Putamen (tissue), 1 donor: ENCODE measurements at regions not wholly inside any gene's neighbourhood (a gene's known extent, or its start where the extent isn't known, plus 50 kb on each side); places are given as distances from the start of the nearest gene placed in this dataset.

Source experiments
- DNase-seq: peaks from one replicate; pipeline ENCODE4 v3.0.0-alpha.2; 2016; ENCODE audit warnings: low spot score

GRCh38 chr4:13250263-13250662, 233.9 kb downstream of the RAB28 start:
- no peak for DNase-seq

DNA sequence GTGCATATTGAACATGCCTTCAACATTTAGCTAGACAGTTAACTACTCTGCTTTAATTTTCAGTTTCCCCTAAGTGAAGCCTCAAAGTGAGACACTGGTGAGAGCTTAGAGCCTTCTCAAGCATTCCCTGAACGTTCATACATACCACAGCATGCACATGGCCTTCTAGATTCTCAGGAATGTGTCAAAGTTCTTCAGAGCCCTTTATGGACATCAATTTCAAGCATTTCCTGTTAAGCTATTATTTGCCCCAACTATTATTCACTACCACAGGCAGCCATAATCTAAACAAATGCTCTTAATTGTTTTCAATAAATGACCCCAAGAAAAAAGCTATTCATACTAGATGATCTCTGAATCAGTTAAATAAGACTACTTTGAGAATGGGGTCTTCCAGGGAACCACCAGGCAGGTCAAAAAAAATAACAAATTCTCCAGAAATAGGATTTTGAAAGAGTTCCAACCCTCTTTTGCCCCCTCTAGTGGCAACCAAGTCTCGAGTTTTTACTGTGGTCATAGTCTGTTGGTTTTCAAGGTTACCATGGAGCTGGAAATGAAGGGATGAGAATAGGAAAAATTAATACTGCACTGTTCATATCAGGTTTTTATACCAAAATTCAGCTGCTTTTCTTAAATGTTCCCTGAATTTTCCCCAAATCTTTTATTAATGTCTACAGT, 235.4 kb downstream of the RAB28 start:
- no peak for DNase-seq

DNA sequence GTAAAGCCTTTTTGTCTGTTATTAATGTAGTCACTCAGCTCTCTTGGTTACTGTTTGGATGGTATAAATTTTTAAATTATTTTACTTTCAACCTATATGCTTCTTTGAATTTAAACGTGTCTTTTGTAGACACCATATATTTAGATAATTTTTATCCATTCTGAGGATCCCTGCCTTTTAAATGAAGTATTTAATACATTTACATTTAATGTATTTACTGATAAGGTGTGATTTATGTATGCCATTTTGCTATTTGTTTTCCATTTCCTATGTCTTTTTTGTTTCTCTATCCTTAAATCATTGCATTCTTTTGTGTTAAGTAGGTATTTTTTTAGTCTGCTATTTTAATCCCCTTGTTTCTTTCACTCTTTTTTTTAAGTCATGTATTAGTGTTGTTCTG, 238.0 kb downstream of the RAB28 start:
- DNase-seq: no peak

- no peak for DNase-seq
These were observed 239.7 kb downstream of the RAB28 start for GRCh38 chr4:13244444-13244843.

DNA sequence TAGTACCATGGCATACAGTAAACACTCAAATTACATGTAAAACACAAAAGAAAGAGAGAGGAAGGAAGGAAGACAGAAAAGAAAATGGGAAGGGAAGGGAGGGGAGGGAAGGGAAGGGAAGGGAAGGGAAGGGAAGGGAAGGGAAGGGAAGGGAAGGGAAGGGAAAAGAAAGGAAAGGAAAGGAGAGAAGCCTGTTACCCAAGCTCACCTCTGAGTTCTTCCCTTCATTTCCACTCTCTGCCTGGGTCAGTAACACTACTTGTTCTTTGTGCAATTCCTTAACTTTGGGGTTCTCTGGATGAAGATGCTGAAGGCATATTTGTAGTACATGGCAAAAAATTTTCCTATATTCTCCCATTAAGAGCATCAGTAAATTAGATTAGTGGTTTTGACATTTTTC, 241.0 kb downstream of the RAB28 start:
- DNase-seq: no peak

DNA sequence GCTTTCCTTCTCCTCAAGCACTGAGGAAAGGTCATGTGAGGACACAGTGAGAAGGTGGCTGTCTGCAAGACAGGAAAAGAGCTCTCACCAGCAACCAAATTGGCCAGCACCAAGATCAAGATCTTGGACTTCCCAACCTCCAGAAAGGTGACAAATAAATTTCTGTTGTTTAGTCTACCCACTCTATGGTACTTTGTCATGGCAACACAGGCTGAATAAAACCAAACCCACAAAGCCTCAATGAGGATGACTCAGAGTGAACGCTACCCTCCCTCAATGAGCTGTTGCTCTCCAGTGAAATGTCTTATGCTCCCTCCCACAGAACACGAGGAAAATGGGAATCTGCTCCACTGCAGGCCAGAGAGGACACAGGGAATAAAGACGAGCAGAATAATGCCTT, 244.1 kb downstream of the RAB28 start:
- DNase-seq: no peak

DNA sequence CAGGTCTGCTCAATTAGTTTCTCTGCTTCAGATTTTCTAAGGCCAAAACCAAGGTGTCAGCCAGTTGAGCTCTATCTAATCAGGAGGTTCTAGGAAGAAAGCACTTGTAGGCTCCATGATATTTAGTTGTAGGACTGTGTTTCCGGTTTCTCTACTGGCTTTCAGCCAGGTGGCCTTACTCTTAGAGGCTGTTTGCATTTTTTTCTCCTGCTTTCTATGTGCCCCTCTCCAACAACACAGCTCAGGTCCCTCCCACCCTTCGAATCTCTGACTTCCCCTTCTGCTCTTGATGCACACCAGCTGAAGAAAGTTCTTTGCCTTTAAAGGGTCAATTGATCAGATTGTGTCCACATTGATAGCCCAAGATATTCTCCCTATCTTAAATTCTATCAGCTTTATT, 245.2 kb downstream of the RAB28 start:
- DNase-seq: no peak

- no peak for DNase-seq
These were observed 247.7 kb downstream of the RAB28 start for GRCh38 chr4:13236485-13236884.

- no peak for DNase-seq
These were observed 250.4 kb downstream of the RAB28 start for GRCh38 chr4:13233755-13234154.

DNA sequence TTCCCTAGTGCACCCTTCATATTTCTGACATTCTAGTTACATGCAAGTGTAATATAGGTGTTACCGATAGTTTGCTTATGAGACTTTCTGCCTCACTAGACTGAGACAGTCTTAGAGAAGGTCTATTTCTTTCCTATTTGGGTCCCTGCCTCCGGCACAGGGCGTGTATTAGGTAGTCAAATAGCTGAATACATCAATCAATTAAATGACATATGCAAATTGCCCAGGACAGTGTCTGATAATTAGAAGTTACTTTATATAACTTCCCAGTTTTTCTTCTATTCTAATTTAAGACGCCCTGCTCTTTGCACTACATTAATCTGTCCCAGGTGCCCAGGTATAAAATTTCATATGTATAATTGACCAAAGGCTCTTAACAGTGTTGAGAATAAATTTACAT, 264.2 kb downstream of the RAB28 start:
- no peak for DNase-seq

DNA sequence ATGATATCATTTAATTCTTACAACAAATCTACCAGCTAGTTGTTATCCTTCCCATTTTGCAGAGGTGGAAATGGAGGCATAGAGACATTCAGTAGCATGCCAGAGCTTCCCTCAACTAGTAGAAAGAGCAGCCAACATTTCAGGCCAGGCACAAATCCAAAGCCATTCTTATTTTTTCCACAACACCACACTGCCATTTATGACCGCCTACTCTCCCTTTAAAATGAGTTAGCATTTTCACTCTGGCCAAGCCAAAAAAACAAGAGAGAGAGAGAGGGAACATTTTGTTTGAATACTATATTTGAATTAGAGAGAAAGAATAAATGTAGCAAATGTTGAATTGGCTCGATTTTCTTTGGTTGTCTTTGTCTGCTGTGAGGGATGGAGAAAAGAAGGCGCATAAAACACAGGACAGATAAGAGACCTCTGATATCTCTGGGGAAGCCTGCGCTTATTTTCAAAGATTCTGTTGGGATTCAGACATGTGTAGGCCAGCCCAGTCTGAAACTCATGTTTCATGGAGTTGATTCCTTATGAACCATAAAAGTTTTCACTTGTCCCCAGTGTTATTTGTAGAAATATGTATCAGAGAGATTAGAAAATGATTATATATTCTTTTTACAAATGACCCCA, 265.7 kb downstream of the RAB28 start:
- peak; percentile 15 for DNase-seq

DNA sequence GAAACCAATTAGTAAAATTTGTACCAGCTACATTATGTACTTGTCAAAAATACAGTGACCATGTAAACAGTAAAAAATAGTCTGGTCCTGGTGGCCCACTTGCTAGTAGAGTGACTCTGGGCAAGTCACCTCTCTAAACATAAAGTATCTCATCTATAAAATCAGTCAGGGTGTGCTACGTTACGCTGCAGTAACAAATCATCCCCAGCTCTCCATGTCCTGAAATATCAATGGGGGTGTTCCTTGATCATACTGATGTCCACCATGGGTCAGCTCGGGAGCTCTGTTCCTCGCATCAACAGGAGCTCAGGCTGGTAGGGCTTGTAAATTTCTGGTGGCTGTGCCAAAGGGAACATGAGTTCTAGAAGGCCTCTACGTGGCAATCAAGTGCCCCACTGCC, 268.6 kb downstream of the RAB28 start:
- DNase-seq: no peak

GRCh38 chr4:13212936-13213335, 271.2 kb downstream of the RAB28 start:
- DNase-seq: no peak

GRCh38 chr4:13209600-13209999, 274.5 kb downstream of the RAB28 start:
- no peak for DNase-seq

DNA sequence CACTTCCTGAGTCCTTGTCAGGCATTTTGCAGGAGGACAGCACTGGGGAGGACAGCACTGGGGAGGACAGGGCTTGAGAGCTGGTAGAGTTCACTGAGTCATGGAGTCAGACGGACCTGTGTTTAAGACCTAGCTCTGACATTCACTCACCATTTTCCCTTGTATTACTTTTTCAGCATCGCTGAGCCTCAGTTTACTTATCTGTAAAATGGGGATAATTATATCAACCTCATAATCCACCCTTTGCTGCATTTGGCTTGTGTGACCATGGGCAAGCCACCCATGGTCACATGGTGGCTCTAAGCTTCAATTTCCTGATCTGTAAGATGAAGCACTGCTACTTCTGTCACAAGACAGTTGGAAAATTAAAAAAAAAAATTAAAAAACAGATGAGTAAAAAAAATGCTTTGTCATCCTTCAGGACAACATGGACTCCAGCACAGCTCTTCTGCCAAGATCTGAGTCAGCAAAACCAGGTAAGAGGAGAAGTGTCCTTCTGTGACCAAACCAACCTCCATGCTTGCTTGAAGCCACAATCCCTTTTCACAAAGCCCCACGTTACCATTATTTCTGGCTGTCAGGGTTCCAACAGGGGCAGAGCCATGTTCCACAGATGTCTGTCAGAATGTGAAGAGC, 275.5 kb downstream of the RAB28 start:
- no peak for DNase-seq

- no peak for DNase-seq
These were observed 276.9 kb downstream of the RAB28 start for GRCh38 chr4:13207226-13207625.

DNA sequence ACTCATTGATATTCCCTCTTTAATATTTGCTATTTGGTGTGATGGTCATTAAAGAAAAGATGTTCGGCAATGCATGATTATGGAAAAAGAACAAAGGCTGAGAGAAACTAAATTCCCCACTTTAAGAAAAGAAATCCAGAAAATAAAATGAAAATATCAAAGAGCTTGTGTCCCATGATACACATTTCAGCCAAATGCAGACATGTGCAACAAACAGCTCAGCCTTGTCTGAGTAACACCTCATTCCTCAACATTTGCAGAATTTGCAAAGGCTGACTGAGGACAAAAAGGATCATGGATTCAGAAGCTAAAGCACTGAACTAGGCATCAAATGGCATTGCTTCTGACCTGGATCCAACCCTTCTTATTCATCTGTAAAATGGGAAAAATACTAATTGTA, 281.0 kb downstream of the RAB28 start:
- DNase-seq: no peak

- DNase-seq: no peak
These were observed 281.4 kb downstream of the RAB28 start for GRCh38 chr4:13202701-13203100.

DNA sequence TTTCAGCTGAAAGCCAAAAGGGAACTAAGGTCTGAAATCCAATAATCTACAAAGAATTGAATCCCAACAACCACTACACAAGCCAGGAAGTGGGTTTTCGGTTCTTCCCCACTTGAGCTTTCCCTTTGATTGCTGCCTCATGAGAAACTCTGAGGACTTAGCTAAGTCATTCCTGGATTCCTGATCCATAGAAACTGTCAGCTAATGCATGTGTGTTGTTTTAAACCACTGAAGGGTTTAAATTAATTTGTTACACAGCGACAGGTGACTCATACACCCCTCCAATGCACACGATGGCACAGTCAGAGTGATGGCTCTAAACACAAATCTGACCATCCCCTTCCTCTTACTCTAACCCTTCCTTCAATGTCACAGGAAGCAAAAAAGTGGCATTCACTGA, 282.9 kb downstream of the RAB28 start:
- DNase-seq: no peak

- no peak for DNase-seq
These were observed 287.4 kb downstream of the RAB28 start for GRCh38 chr4:13196721-13197120.

GRCh38 chr4:13193662-13194061, 290.5 kb downstream of the RAB28 start:
- no peak for DNase-seq

GRCh38 chr4:13190093-13190721, 293.9 kb downstream of the RAB28 start:
- DNase-seq: no peak

GRCh38 chr4:13184199-13184598, 299.9 kb downstream of the RAB28 start:
- DNase-seq: no peak
